H1 (cell line): ENCODE measurements at regions not wholly inside any gene's neighbourhood (a gene's known extent, or its start where the extent isn't known, plus 50 kb on each side); places are given as distances from the start of the nearest gene placed in this dataset.

ENCODE experiments used
- CTCF ChIA-PET: fragments of 300-600 bp; sonication (Branson Sonifier 250); formaldehyde crosslinking; loops from one replicate; lab custom pipeline; 2021; ENCODE audit not compliant: partially characterized antibody; lab: Charles Lee
- POLR2A ChIA-PET: fragments of 300-600 bp; sonication (Branson Sonifier 250); formaldehyde crosslinking; loops from one replicate; lab custom pipeline; 2021; ENCODE audit warnings: inconsistent platforms; ENCODE audit not compliant: partially characterized antibody; lab: Charles Lee
- DNase-seq, 2 experiments: peaks; one replicate each; pipeline versions ENCODE4 v3.0.0 to v3.0.0-alpha.2; 2010 to 2022; ENCODE audit warnings: low spot score in 2 of 2, low read depth in 1 of 2, mixed read lengths in 1 of 2
- FAIRE-seq: peaks from 2 replicates; lab custom pipeline; 2011; peaks lifted over from hg19 to GRCh38; lab: Jason Lieb, UNC
- H2AFZ ChIP-seq: 2 replicates; pipeline ENCODE4 v1.8.1; 2012; ENCODE audit warnings: low read length, inconsistent platforms
- H2AK5ac ChIP-seq: 2 replicates; pipeline ENCODE4 v1.6.1; 2013; ENCODE audit warnings: low read depth, low read length
- H2BK120ac ChIP-seq: replicated peaks from 2 replicates; pipeline ENCODE3; 2013; ENCODE audit warnings: low read depth, low read length, inconsistent platforms
- H2BK12ac ChIP-seq: 2 replicates; pipeline ENCODE4 v1.6.1; 2013; ENCODE audit warnings: low read depth, low read length
- H2BK15ac ChIP-seq: 2 replicates; pipeline ENCODE4 v1.6.1; 2013; ENCODE audit warnings: low read length
- H2BK20ac ChIP-seq: 2 replicates; pipeline ENCODE4 v1.6.1; 2013; ENCODE audit warnings: low read length
- H2BK5ac ChIP-seq: 2 replicates; pipeline ENCODE4 v1.6.1; 2013; ENCODE audit warnings: low read depth, low read length
- H3K14ac ChIP-seq: 2 replicates; pipeline ENCODE4 v1.6.1; 2013; ENCODE audit warnings: inconsistent platforms; ENCODE audit not compliant: insufficient read length
- H3K18ac ChIP-seq: 2 replicates; pipeline ENCODE4 v1.6.1; 2013; ENCODE audit warnings: low read length; ENCODE audit errors: extremely low read depth
- H3K23ac ChIP-seq: 2 replicates; pipeline ENCODE4 v1.6.1; 2013; ENCODE audit warnings: inconsistent platforms; ENCODE audit not compliant: insufficient read length
- H3K23me2 ChIP-seq: 2 replicates; pipeline ENCODE4 v1.6.1; 2013; ENCODE audit warnings: low read depth, low read length
- H3K27ac ChIP-seq: 2 replicates; pipeline ENCODE4 v1.6.1; 2011; ENCODE audit warnings: low read depth, low read length, inconsistent platforms
- H3K27me3 ChIP-seq, 4 experiments: replicated peaks in 1 of 4; 1 replicate in 1 of 4; 2 replicates in 3 of 4; pipeline versions ENCODE4 v1.6.1 to v1.8.1; 2011 to 2013; ENCODE audit warnings: low read length in 3 of 4, mild to moderate bottlenecking in 3 of 4, inconsistent platforms in 2 of 4, mixed read lengths in 2 of 4, moderate library complexity in 1 of 4; ENCODE audit not compliant: control insufficient read depth in 3 of 4, insufficient read depth in 3 of 4; ENCODE audit errors: extremely low read depth in 1 of 4
- H3K36me3 ChIP-seq, 4 experiments: 2 replicates each; pipeline versions ENCODE4 v1.6.1 to v1.8.1; 2011 to 2013; ENCODE audit warnings: mild to moderate bottlenecking in 4 of 4, low read length in 3 of 4, moderate library complexity in 2 of 4, control low read depth in 1 of 4, inconsistent platforms in 1 of 4; ENCODE audit not compliant: insufficient read depth in 4 of 4, control insufficient read depth in 2 of 4
- H3K4ac ChIP-seq: replicated peaks from 2 replicates; pipeline ENCODE3; 2013; ENCODE audit warnings: low read length, low read depth, mixed read lengths, inconsistent platforms; ENCODE audit not compliant: insufficient read length
- H3K4me1 ChIP-seq, 4 experiments: replicated peaks in 1 of 4; 1 replicate in 1 of 4; 2 replicates in 3 of 4; pipeline versions ENCODE4 v1.6.1 to v1.8.1; 2011 to 2013; ENCODE audit warnings: low read length in 3 of 4, inconsistent platforms in 2 of 4, mixed read lengths in 1 of 4; ENCODE audit not compliant: insufficient read depth in 4 of 4, control insufficient read depth in 3 of 4
- H3K4me2 ChIP-seq, 2 experiments: 2 replicates each; pipeline versions ENCODE4 v1.6.1 to v1.8.1; 2011 to 2013; ENCODE audit warnings: low read depth in 2 of 2, low read length in 2 of 2, control low read depth in 1 of 2, inconsistent platforms in 1 of 2, mild to moderate bottlenecking in 1 of 2; ENCODE audit not compliant: insufficient read depth in 1 of 2
- H3K4me3 ChIP-seq, 4 experiments: fragments of 200-600, 300-600 bp in 1 of 4; sonication (generic), shearing (Covaris generic), sonication (Bioruptor Twin) in 1 of 4; 2 replicates each; pipeline versions ENCODE4 v1.5.1 to v1.8.1; 2011 to 2016; ENCODE audit warnings: low read length in 4 of 4, low read depth in 3 of 4, control low read depth in 2 of 4, inconsistent platforms in 2 of 4, mild to moderate bottlenecking in 2 of 4, mixed read lengths in 1 of 4, moderate library complexity in 1 of 4; ENCODE audit not compliant: insufficient read depth in 2 of 4; ENCODE audit errors: extremely low read depth in 1 of 4
- H3K56ac ChIP-seq: replicated peaks from 2 replicates; pipeline ENCODE3; 2013; ENCODE audit warnings: low read depth, mild to moderate bottlenecking, mixed read lengths, low read length, inconsistent platforms; ENCODE audit not compliant: insufficient read length
- H3K79me1 ChIP-seq: 2 replicates; pipeline ENCODE4 v1.6.1; 2013; ENCODE audit warnings: low read depth, low read length, control low read depth
- H3K79me2 ChIP-seq, 2 experiments: 2 replicates each; pipeline versions ENCODE4 v1.6.1 to v1.8.1; 2012 to 2013; ENCODE audit warnings: low read length in 2 of 2, mild to moderate bottlenecking in 2 of 2, inconsistent platforms in 1 of 2; ENCODE audit not compliant: insufficient read depth in 2 of 2, control insufficient read depth in 1 of 2
- H3K9ac ChIP-seq, 4 experiments: replicated peaks in 1 of 4; 1 replicate in 1 of 4; 2 replicates in 3 of 4; pipeline versions ENCODE4 v1.6.1 to v1.8.1; 2011 to 2013; ENCODE audit warnings: low read depth in 3 of 4, low read length in 3 of 4, control low read depth in 2 of 4, mild to moderate bottlenecking in 2 of 4, moderate library complexity in 2 of 4, inconsistent platforms in 1 of 4; ENCODE audit errors: extremely low read depth in 1 of 4
- H3K9me3 ChIP-seq, 2 experiments: 2 replicates each; pipeline versions ENCODE4 v1.6.1 to v1.8.1; 2012 to 2013; ENCODE audit warnings: mild to moderate bottlenecking in 2 of 2, moderate library complexity in 2 of 2, control low read depth in 1 of 2, inconsistent platforms in 1 of 2, low read depth in 1 of 2, low read length in 1 of 2, mixed read lengths in 1 of 2; ENCODE audit not compliant: insufficient read depth in 2 of 2
- H4K20me1 ChIP-seq, 2 experiments: replicated peaks in 1 of 2; 2 replicates each; pipeline versions ENCODE3 to v1.8.1; 2011 to 2013; ENCODE audit warnings: inconsistent platforms in 2 of 2, low read length in 2 of 2, mild to moderate bottlenecking in 1 of 2; ENCODE audit not compliant: insufficient read depth in 2 of 2, control insufficient read depth in 1 of 2
- H4K5ac ChIP-seq: 2 replicates; pipeline ENCODE4 v1.6.1; 2013; ENCODE audit warnings: low read length, low read depth, mixed read lengths, inconsistent platforms; ENCODE audit not compliant: insufficient read length
- H4K8ac ChIP-seq: 2 replicates; pipeline ENCODE4 v1.8.0; 2013; ENCODE audit warnings: mild to moderate bottlenecking, moderate library complexity, low read length, inconsistent platforms; ENCODE audit not compliant: insufficient read depth; ENCODE audit errors: extremely low read depth
- H4K91ac ChIP-seq: replicated peaks from 2 replicates; pipeline ENCODE3; 2013; ENCODE audit warnings: low read length, mixed read lengths, inconsistent platforms; ENCODE audit not compliant: insufficient read length
- BRCA1 ChIP-seq: IDR thresholded peaks from 2 replicates; pipeline ENCODE4 v1.6.1; 2012; ENCODE audit warnings: low read depth, low read length, improper control_type of control experiment
- CTBP2 ChIP-seq: IDR thresholded peaks from 2 replicates; pipeline ENCODE4 v1.7.0; 2011; ENCODE audit warnings: borderline replicate concordance, mild to moderate bottlenecking, moderate library complexity, mixed read lengths, low read length; ENCODE audit not compliant: insufficient read depth, insufficient read length
- EGR1 ChIP-seq: IDR thresholded peaks from 2 replicates; pipeline ENCODE4 v1.6.1; 2011; ENCODE audit warnings: low read depth, low read length, borderline replicate concordance
- KDM1A ChIP-seq: fragments of 200-600, 300-600 bp; sonication (generic); IDR thresholded peaks from 2 replicates; pipeline ENCODE4 v1.7.1; 2016; ENCODE audit warnings: mild to moderate bottlenecking, low read length, borderline replicate concordance
- RFX5 ChIP-seq: IDR thresholded peaks from 2 replicates; pipeline ENCODE4 v1.6.1; 2011; ENCODE audit warnings: low read depth, low read length, improper control_type of control experiment, borderline replicate concordance
- RXRA ChIP-seq: IDR thresholded peaks from 2 replicates; pipeline ENCODE4 v1.6.1; 2011; ENCODE audit warnings: low read depth, mild to moderate bottlenecking, low read length, moderate library complexity; ENCODE audit not compliant: insufficient read depth
- SIN3A ChIP-seq, 2 experiments: IDR thresholded peaks in 1 of 2; conservative IDR thresholded peaks in 1 of 2; 2 replicates each; pipeline ENCODE4 v1.6.1; 2011 to 2012; ENCODE audit warnings: low read length in 2 of 2, improper control_type of control experiment in 1 of 2, low read depth in 1 of 2, mild to moderate bottlenecking in 1 of 2
- SIX5 ChIP-seq: IDR thresholded peaks from 2 replicates; pipeline ENCODE4 v1.6.1; 2011; ENCODE audit warnings: mild to moderate bottlenecking, low read depth, low read length
- SP2 ChIP-seq: IDR thresholded peaks from 2 replicates; pipeline ENCODE4 v1.6.1; 2012; ENCODE audit warnings: mild to moderate bottlenecking, low read length, inconsistent platforms
- TAF7 ChIP-seq: optimal IDR thresholded peaks from 2 replicates; pipeline ENCODE3; 2011; ENCODE audit warnings: low read depth, mild to moderate bottlenecking, inconsistent platforms, low read length, moderate library complexity, borderline replicate concordance
- ZNF274 ChIP-seq: IDR thresholded peaks from 2 replicates; pipeline ENCODE4 v1.7.0; 2012; ENCODE audit warnings: low read length, borderline replicate concordance; ENCODE audit errors: extremely low read depth
- WGBS, 2 experiments: shearing (Covaris generic) in 1 of 2; methylation state at CpG; one replicate each; pipeline versions ENCODE4 v1.1.6 to v1.1.7; 2013 to 2015; ENCODE audit warnings: low lambda C conversion rate in 2 of 2, mixed read lengths in 2 of 2, inconsistent platforms in 1 of 2, low coverage in 1 of 2, missing lambda C conversion rate in 1 of 2; ENCODE audit not compliant: insufficient replicate concordance in 2 of 2, insufficient coverage in 1 of 2, insufficient read length in 1 of 2; ENCODE audit errors: extremely low coverage in 1 of 2, missing lambda C conversion rate in 1 of 2; 5-methylcytosine and 5-hydroxymethylcytosine counted together
- TF ChIP-seq, protein P1 (sequence below): IDR thresholded peaks from 2 replicates; pipeline ENCODE4 v1.6.1; 2011; ENCODE audit warnings: low read length, improper control_type of control experiment
- TF ChIP-seq, protein P2 (sequence below): IDR thresholded peaks from 2 replicates; pipeline ENCODE4 v1.6.1; 2012; ENCODE audit warnings: inconsistent platforms

DNA sequence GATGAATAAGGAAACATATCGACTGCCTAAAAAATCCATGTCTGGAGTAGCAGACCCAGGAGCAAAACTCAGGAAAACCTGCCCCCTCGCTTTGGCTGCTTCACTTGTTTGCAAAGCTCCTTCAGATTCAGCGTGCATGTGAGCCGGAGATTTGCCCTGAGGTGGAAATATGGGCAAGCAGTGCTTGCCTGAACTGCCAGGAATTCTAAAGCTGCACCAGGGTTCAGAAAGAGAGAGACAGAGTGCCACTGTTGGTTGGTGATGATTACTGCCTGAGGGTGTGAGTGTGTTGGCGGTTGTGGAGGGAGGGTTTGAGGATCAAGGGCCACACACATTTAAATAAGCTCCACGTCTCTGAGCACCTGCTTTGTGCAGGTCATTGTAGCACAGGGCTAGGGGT, 139.6 kb upstream of the RGPD4 start:
- Histone ChIP-seq H2BK12ac (no peak overlapping the region), H4K20me1 (no peaks in the 10 kb centered on the region), H2AK5ac (no peak overlapping the region), H3K18ac (no peak overlapping the region), H3K23ac (no peak overlapping the region), H3K27ac (no peak overlapping the region), H3K4me1 (peaks cover 0 to 7% (median 3%) of the 10 kb centered on the region in 4 experiments; a peak in 1 of 7 replicates), H4K8ac (no peak overlapping the region), H3K9ac (no peak overlapping the region), H4K5ac (no peak overlapping the region), H2BK120ac (no peak overlapping the region), H3K79me2 (no peaks in the 10 kb centered on the region), H2BK20ac (no peak overlapping the region), H3K14ac (no peak overlapping the region), H3K4me2 (no peak overlapping the region), H3K79me1 (no peaks in the 10 kb centered on the region), H4K91ac (no peak overlapping the region), H3K36me3 (no peaks in the 10 kb centered on the region), H3K56ac (no peak overlapping the region), H2BK15ac (no peak overlapping the region), H2BK5ac (no peak overlapping the region), H3K4me3 (no peak overlapping the region), H3K9me3 (no peaks in the 10 kb centered on the region), H3K4ac (no peak overlapping the region), H3K27me3 (no peaks in the 10 kb centered on the region), H3K23me2 (no peaks in the 10 kb centered on the region), H2AFZ (peak overlapping the region; percentile 59; the same call in 1 of the 2 replicates)
- DNase-seq (no peak), FAIRE-seq (no peak)
- 75% methylated on average over 6 of the region's 6 CpGs; no CpG with 5 or more reads in 1 of the 2 experiments for WGBS, 2 experiments
- CTCF ChIA-PET = interaction anchor here (1.0 kb wide), 1 partner anchor 38 kb away, joined by 3 read pairs; no protein-coding TSS in a partner anchor
- POLR2A ChIA-PET = no interaction called here
- TF ChIP-seq RFX5 (no peak), ZNF274 (no peak), BRCA1 (no peak), KDM1A (no peak), RXRA (no peak), SIN3A (conservative IDR thresholded peaks at IDR 0.05 in 1 of 2, IDR thresholded peaks at IDR 0.05 in 1 of 2; ENCODE audit: low read depth in 1 of 2, low read length in 2 of 2) (no peak), TAF7 (no peak), EGR1 (no peak), SP2 (no peak), SIX5 (no peak), CTBP2 (no peak)
- TF ChIP-seq, protein P1, sequence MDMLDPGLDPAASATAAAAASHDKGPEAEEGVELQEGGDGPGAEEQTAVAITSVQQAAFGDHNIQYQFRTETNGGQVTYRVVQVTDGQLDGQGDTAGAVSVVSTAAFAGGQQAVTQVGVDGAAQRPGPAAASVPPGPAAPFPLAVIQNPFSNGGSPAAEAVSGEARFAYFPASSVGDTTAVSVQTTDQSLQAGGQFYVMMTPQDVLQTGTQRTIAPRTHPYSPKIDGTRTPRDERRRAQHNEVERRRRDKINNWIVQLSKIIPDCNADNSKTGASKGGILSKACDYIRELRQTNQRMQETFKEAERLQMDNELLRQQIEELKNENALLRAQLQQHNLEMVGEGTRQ = no peak
- TF ChIP-seq, protein P2, sequence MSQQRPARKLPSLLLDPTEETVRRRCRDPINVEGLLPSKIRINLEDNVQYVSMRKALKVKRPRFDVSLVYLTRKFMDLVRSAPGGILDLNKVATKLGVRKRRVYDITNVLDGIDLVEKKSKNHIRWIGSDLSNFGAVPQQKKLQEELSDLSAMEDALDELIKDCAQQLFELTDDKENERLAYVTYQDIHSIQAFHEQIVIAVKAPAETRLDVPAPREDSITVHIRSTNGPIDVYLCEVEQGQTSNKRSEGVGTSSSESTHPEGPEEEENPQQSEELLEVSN = no peak
